ENCODE measurements at regions not wholly inside any gene's neighbourhood (a gene's known extent, or its start where the extent isn't known, plus 50 kb on each side); places are given as distances from the start of the nearest gene placed in this dataset.

- Histone ChIP-seq H3K4me3 (no peak overlapping the region), H3K4me1 (no peaks in the 10 kb centered on the region), H3K36me3 (no peaks in the 10 kb centered on the region), H3K9me3 (no peaks in the 10 kb centered on the region), H3K27me3 (no peaks in the 10 kb centered on the region), H3K27ac (no peak overlapping the region)
- DNase-seq, result no peak
- intact Hi-C loops (cut with DNase I; ENCODE audit: low total_unique reads), result no loop called here
- TF ChIP-seq POLR2A (IDR thresholded peaks at IDR 0.05) (no peak), CTCF (IDR thresholded peaks at IDR 0.05) (no peak)
Observed at GRCh38 chr13:47186471-47186870, 289.6 kb upstream of the HTR2A start.

- no peak for TF ChIP-seq CTCF (IDR thresholded peaks at IDR 0.05)
- TF ChIP-seq POLR2A (IDR thresholded peaks at IDR 0.05), result no peak
- H3K36me3 ChIP-seq, result no peaks in the 10 kb centered on the region
- DNase-seq, result no peak
- intact Hi-C loops (cut with DNase I; ENCODE audit: low total_unique reads), result no loop called here
- no peaks in the 10 kb centered on the region for H3K27me3 ChIP-seq
- no peaks in the 10 kb centered on the region for H3K4me1 ChIP-seq
- no peak overlapping the region for H3K27ac ChIP-seq
- no peaks in the 10 kb centered on the region for H3K9me3 ChIP-seq
- H3K4me3 ChIP-seq, result no peak overlapping the region
Observed at GRCh38 chr13:47184321-47184720, 287.5 kb upstream of the HTR2A start.

- TF ChIP-seq CTCF (IDR thresholded peaks at IDR 0.05) (no peak), POLR2A (IDR thresholded peaks at IDR 0.05) (no peak)
- Histone ChIP-seq H3K36me3 (no peaks in the 10 kb centered on the region), H3K4me1 (no peaks in the 10 kb centered on the region), H3K27me3 (no peaks in the 10 kb centered on the region), H3K27ac (no peak overlapping the region), H3K4me3 (no peak overlapping the region), H3K9me3 (no peaks in the 10 kb centered on the region)
- intact Hi-C loops (cut with DNase I; ENCODE audit: low total_unique reads), result no loop called here
- DNase-seq, result no peak
Observed at GRCh38 chr13:47179321-47179720, 282.5 kb upstream of the HTR2A start.

GRCh38 chr13:47178090-47178950, 281.5 kb upstream of the HTR2A start:
- no peak for DNase-seq

More at GRCh38 chr13:47178090-47178950, 281.5 kb upstream of the HTR2A start:
- no peak for TF ChIP-seq CTCF (IDR thresholded peaks at IDR 0.05)
- no peak for TF ChIP-seq POLR2A (IDR thresholded peaks at IDR 0.05)
- Histone ChIP-seq H3K27ac (no peak overlapping the region), H3K4me3 (no peak overlapping the region), H3K4me1 (no peaks in the 10 kb centered on the region), H3K36me3 (no peaks in the 10 kb centered on the region), H3K9me3 (no peaks in the 10 kb centered on the region), H3K27me3 (no peaks in the 10 kb centered on the region)
- intact Hi-C loops (cut with DNase I; ENCODE audit: low total_unique reads), result no loop called here
